IPS-NIHi7 (cell line): ENCODE measurements at regions not wholly inside any gene's neighbourhood (a gene's known extent, or its start where the extent isn't known, plus 50 kb on each side); places are given as distances from the start of the nearest gene placed in this dataset.

Experiments
- DNase-seq: peaks from one replicate; pipeline ENCODE4 v3.0.0; 2012; ENCODE audit warnings: mixed read lengths; ENCODE audit errors: extremely low spot score

GRCh38 chr5:82807021-82807420 lies 270.2 kb downstream of the TMEM167A start:
- no peak for DNase-seq

- DNase-seq, result no peak
Observed at GRCh38 chr5:82806513-82806912, 270.7 kb downstream of the TMEM167A start.

GRCh38 chr5:82804155-82804690 lies 273.0 kb downstream of the TMEM167A start:
- DNase-seq, result no peak

GRCh38 chr5:82802954-82803353 lies 274.2 kb downstream of the TMEM167A start:
- no peak for DNase-seq

GRCh38 chr5:82800826-82801225 lies 276.4 kb downstream of the TMEM167A start:
- DNase-seq, result no peak

GRCh38 chr5:82799361-82800077 lies 277.7 kb downstream of the TMEM167A start:
- DNase-seq, result no peak

GRCh38 chr5:82798676-82799075 lies 278.5 kb downstream of the TMEM167A start:
- no peak for DNase-seq

- no peak for DNase-seq
Observed at GRCh38 chr5:82796643-82797416, 280.4 kb downstream of the TMEM167A start.

GRCh38 chr5:82794876-82795275 lies 282.3 kb downstream of the TMEM167A start:
- DNase-seq, result no peak

- peak; percentile 57 for DNase-seq
Observed at GRCh38 chr5:82793808-82794419, 283.3 kb downstream of the TMEM167A start.

GRCh38 chr5:82792096-82792495 lies 285.1 kb downstream of the TMEM167A start:
- no peak for DNase-seq

- no peak for DNase-seq
Observed at GRCh38 chr5:82789095-82789494, 288.1 kb downstream of the TMEM167A start.

GRCh38 chr5:82786748-82787147 lies 290.4 kb downstream of the TMEM167A start:
- no peak for DNase-seq

GRCh38 chr5:82785882-82786509 lies 291.2 kb downstream of the TMEM167A start:
- DNase-seq, result no peak

- no peak for DNase-seq
Observed at GRCh38 chr5:82785456-82785855, 291.7 kb downstream of the TMEM167A start.

- DNase-seq, result no peak
Observed at GRCh38 chr5:82784521-82784920, 292.7 kb downstream of the TMEM167A start.

GRCh38 chr5:82777106-82777505 lies 300.1 kb downstream of the TMEM167A start:
- DNase-seq, result no peak

GRCh38 chr5:82772281-82772680 lies 304.9 kb downstream of the TMEM167A start:
- DNase-seq, result no peak

- DNase-seq, result no peak
Observed at GRCh38 chr5:82766206-82766605, 311.0 kb downstream of the TMEM167A start.

- DNase-seq, result no peak
Observed at GRCh38 chr5:82765765-82766164, 311.4 kb downstream of the TMEM167A start.

GRCh38 chr5:82760856-82761255 lies 316.3 kb downstream of the TMEM167A start:
- DNase-seq, result no peak

GRCh38 chr5:82758881-82759280 lies 318.3 kb downstream of the TMEM167A start:
- DNase-seq, result no peak
